ENCODE measurements at regions not wholly inside any gene's neighbourhood (a gene's known extent, or its start where the extent isn't known, plus 50 kb on each side); places are given as distances from the start of the nearest gene placed in this dataset.
"Not testable (repeated sequence)": the region's sequence is repeated elsewhere in the genome, so short reads cannot be mapped to it uniquely, and the experiment has no call there.

DNA sequence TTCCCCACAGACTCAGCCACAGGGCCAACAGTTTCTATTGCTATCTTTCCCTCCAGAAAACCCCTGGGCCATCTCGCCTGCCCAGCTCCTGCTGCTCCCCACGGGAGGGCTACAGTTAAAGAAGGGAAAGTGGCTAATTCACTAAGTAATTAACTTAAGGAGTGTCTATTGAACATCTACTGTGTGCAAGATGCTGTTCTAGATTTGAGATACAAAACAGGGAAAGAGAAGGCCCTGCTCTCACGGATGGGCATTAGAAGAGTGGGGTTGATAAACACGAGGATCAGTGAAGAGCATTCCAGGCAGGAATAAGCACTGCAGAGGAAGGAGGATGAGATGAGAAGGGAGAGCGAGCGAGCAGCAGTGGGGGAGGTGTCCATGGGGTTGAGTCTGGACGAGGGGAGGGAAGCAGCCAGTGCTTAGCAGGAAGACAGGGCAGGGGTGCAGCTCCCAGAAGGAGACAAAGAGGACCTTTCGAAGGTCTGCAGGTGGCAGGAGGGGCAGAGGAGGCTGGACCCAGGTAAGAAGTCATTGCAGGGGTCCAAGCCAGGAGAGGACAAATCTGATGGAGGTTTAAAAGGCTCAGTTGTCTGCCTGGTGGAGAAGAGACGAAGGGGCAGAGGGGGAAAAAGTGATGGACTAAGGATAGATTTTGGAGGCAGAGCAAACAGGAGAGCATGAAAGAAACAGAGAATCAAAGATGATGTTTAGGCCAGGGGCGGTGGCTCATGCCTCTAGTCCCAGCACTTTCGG, 64.7 kb downstream of the KLF15 start:
- Histone ChIP-seq H3K36me3 (no peaks in the 10 kb centered on the region), H3K9me3 (no peaks in the 10 kb centered on the region), H3K9ac (no peak overlapping the region), H3K27ac (no peak overlapping the region), H4K20me1 (no peaks in the 10 kb centered on the region), H3K27me3 (peaks cover 12% of the 10 kb centered on the region), H3K4me2 (no peak overlapping the region), H3K4me3 (no peak overlapping the region), H3K4me1 (peaks cover 39% of the 10 kb centered on the region)
- TF ChIP-seq Cebpa-rat (IDR thresholded peaks at IDR 0.05): no peak

DNA sequence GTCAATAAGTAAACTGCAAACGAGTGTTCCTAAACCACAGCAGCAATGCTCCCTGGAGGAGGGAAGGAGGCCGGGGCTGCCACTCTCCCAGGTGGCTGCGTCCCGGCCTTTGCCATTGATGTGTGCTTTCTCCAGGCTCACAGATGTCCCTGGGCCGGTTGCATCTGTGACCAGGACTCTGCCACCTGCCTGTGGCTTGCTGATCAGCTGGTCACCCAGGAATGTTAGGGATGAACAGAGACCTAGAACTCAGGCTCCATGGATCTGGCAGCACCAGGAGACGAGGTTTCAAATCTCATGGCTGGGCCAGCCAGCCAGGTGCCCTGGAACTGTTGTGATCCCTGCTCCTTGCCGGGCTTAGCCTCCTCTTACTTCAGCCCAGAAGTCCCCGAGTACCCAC, 65.7 kb downstream of the KLF15 start:
- Histone ChIP-seq H3K27ac (no peak overlapping the region), H3K9ac (no peak overlapping the region), H3K27me3 (peaks cover 13% of the 10 kb centered on the region), H3K4me1 (peaks cover 49% of the 10 kb centered on the region), H3K4me3 (no peak overlapping the region), H3K9me3 (no peaks in the 10 kb centered on the region), H3K36me3 (no peaks in the 10 kb centered on the region), H4K20me1 (no peaks in the 10 kb centered on the region), H3K4me2 (peak overlapping the region; percentile 49)
- no peak for TF ChIP-seq Cebpa-rat (IDR thresholded peaks at IDR 0.05)

GRCh38 chr3:126291061-126291460, 66.1 kb downstream of the KLF15 start:
- Histone ChIP-seq H4K20me1 (no peaks in the 10 kb centered on the region), H3K27ac (no peak overlapping the region), H3K4me2 (peak overlapping the region; percentile 49), H3K9me3 (no peaks in the 10 kb centered on the region), H3K27me3 (peaks cover 13% of the 10 kb centered on the region), H3K9ac (no peak overlapping the region), H3K36me3 (no peaks in the 10 kb centered on the region), H3K4me3 (no peak overlapping the region), H3K4me1 (peaks cover 48% of the 10 kb centered on the region)
- TF ChIP-seq Cebpa-rat (IDR thresholded peaks at IDR 0.05): no peak

DNA sequence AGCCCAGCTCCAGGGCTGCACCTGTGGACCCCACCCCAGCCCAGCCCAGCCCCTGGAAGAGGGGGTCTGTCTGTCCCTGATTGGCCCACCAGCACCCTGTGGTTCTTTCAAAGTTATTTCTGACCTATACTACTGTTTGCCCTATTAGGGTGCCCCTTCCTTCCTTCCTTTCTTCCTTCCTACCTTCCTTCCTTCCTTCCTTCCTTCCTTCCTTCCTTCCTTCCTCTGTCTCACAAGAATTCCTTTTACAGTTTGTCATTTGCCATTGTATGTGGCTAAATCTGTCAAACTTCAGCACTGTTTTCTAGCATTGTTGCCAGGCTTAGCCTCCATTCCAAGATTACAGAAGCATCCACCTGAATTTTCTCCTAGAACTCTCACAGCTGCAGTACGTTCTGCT, 66.9 kb downstream of the KLF15 start:
- no peak overlapping the region for H3K9ac ChIP-seq
- no peaks in the 10 kb centered on the region for H3K9me3 ChIP-seq
- H4K20me1 ChIP-seq: no peaks in the 10 kb centered on the region
- H3K27me3 ChIP-seq: peaks cover 13% of the 10 kb centered on the region
- no peak for TF ChIP-seq Cebpa-rat (IDR thresholded peaks at IDR 0.05)
- peaks cover 40% of the 10 kb centered on the region for H3K4me1 ChIP-seq
- H3K27ac ChIP-seq: no peak overlapping the region
- peak overlapping the region; percentile 49 for H3K4me2 ChIP-seq
- H3K4me3 ChIP-seq: no peak overlapping the region
- no peaks in the 10 kb centered on the region for H3K36me3 ChIP-seq

- peaks cover 13% of the 10 kb centered on the region for H3K27me3 ChIP-seq
- no peaks in the 10 kb centered on the region for H3K36me3 ChIP-seq
- H3K27ac ChIP-seq: no peak overlapping the region
- peaks cover 40% of the 10 kb centered on the region for H3K4me1 ChIP-seq
- no peak overlapping the region for H3K9ac ChIP-seq
- TF ChIP-seq Cebpa-rat (IDR thresholded peaks at IDR 0.05): no peak
- H3K4me2 ChIP-seq: no peak overlapping the region
- no peak overlapping the region for H3K4me3 ChIP-seq
- H4K20me1 ChIP-seq: no peaks in the 10 kb centered on the region
- H3K9me3 ChIP-seq: no peaks in the 10 kb centered on the region
Observed at GRCh38 chr3:126289096-126289495, 68.1 kb downstream of the KLF15 start.

GRCh38 chr3:126288314-126288713, 68.9 kb downstream of the KLF15 start:
- Histone ChIP-seq H3K27ac (no peak overlapping the region), H3K27me3 (peaks cover 13% of the 10 kb centered on the region), H3K9me3 (no peaks in the 10 kb centered on the region), H3K4me2 (0 out of 2 replicates have a peak overlapping the region, but pooled peaks have one; percentile 91), H3K36me3 (no peaks in the 10 kb centered on the region), H3K4me1 (peaks cover 40% of the 10 kb centered on the region), H3K4me3 (no peak overlapping the region), H3K9ac (no peak overlapping the region), H4K20me1 (no peaks in the 10 kb centered on the region)
- no peak for TF ChIP-seq Cebpa-rat (IDR thresholded peaks at IDR 0.05)

DNA sequence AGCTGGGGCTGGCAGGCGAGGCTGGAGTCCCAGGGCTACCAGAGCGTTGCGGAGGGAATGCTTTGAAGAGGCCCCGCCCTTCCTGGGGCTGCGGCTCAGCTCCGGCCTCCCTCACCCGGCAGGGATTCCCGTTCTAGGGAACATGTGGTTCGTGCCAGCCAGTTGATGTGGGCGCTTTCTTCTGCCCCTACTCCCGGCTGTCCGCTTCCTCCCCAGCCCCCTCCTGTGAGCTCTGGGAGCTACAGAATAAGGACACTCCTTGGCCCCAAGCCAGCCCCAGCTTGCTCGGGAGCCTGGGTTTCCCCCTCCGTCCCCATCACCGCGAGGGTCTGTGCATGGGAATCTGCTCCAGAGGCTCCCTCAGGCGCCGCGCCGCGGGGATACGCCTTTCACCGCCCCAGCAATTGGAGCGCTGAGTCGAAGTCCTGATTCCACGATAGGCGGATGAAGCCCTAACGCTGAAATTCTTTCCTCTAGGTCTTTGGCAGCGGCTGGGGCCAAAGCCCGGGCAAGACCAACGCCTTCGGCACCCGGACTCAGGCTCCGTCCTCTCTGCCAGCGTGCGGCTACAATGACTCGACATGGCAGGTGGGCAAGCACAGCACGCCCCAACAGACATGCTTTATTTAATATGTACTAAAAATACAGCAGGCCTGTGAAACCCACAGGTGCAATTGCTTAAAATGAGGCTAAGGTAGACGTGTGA, 69.5 kb downstream of the KLF15 start:
- peaks cover 13% of the 10 kb centered on the region for H3K27me3 ChIP-seq
- 0 out of 2 replicates have a peak, but pooled peaks cover 2% of the 10 kb centered on the region for H3K9me3 ChIP-seq
- H3K27ac ChIP-seq: no peak overlapping the region
- peak overlapping the region; percentile 91 for H3K4me2 ChIP-seq
- TF ChIP-seq Cebpa-rat (IDR thresholded peaks at IDR 0.05): no peak
- H3K36me3 ChIP-seq: no peaks in the 10 kb centered on the region
- peak overlapping the region; percentile 50; the same call in 1 of the 2 replicates for H3K9ac ChIP-seq
- H3K4me3 ChIP-seq: peak overlapping the region; percentile 45
- no peaks in the 10 kb centered on the region for H4K20me1 ChIP-seq
- H3K4me1 ChIP-seq: peaks cover 40% of the 10 kb centered on the region

GRCh38 chr3:126287171-126287535, 70.1 kb downstream of the KLF15 start:
- peak overlapping the region; percentile 50; the same call in 1 of the 2 replicates for H3K9ac ChIP-seq
- H3K27me3 ChIP-seq: peaks cover 13% of the 10 kb centered on the region
- H3K27ac ChIP-seq: no peak overlapping the region
- peak overlapping the region; percentile 91 for H3K4me2 ChIP-seq
- no peaks in the 10 kb centered on the region for H4K20me1 ChIP-seq
- peaks cover 40% of the 10 kb centered on the region for H3K4me1 ChIP-seq
- TF ChIP-seq Cebpa-rat (IDR thresholded peaks at IDR 0.05): no peak
- H3K4me3 ChIP-seq: peak overlapping the region; percentile 45
- 0 out of 2 replicates have a peak, but pooled peaks cover 5% of the 10 kb centered on the region for H3K9me3 ChIP-seq
- no peaks in the 10 kb centered on the region for H3K36me3 ChIP-seq

- Histone ChIP-seq H3K4me2 (no peak overlapping the region), H3K9ac (no peak overlapping the region), H4K20me1 (no peaks in the 10 kb centered on the region), H3K4me3 (no peak overlapping the region), H3K36me3 (no peaks in the 10 kb centered on the region), H3K27me3 (peaks cover 13% of the 10 kb centered on the region), H3K27ac (no peak overlapping the region), H3K4me1 (peaks cover 25% of the 10 kb centered on the region), H3K9me3 (peaks cover 5% of the 10 kb centered on the region; the same call in 1 of the 2 replicates)
- TF ChIP-seq Cebpa-rat (IDR thresholded peaks at IDR 0.05): no peak
Observed at GRCh38 chr3:126285369-126285768, 71.8 kb downstream of the KLF15 start.

- Histone ChIP-seq H4K20me1 (no peaks in the 10 kb centered on the region), H3K9me3 (peaks cover 5% of the 10 kb centered on the region; the same call in 1 of the 2 replicates), H3K9ac (no peak overlapping the region), H3K27ac (no peak overlapping the region), H3K4me3 (no peak overlapping the region), H3K27me3 (peaks cover 13% of the 10 kb centered on the region), H3K36me3 (no peaks in the 10 kb centered on the region), H3K4me1 (peaks cover 20% of the 10 kb centered on the region), H3K4me2 (no peak overlapping the region)
- no peak for TF ChIP-seq Cebpa-rat (IDR thresholded peaks at IDR 0.05)
Observed at GRCh38 chr3:126284258-126284904, 72.8 kb downstream of the KLF15 start.

GRCh38 chr3:126283651-126284050, 73.6 kb downstream of the KLF15 start:
- not testable (repeated sequence) for H3K36me3 ChIP-seq, H3K4me3 ChIP-seq

More at GRCh38 chr3:126283651-126284050, 73.6 kb downstream of the KLF15 start:
- not testable (repeated sequence) for H3K9ac ChIP-seq, H3K4me2 ChIP-seq, H4K20me1 ChIP-seq, H3K27ac ChIP-seq, H3K9me3 ChIP-seq
- Histone ChIP-seq H3K27me3 (peaks cover 13% of the 10 kb centered on the region), H3K4me1 (peaks cover 20% of the 10 kb centered on the region)
